ENCODE measurements at regions not wholly inside any gene's neighbourhood (a gene's known extent, or its start where the extent isn't known, plus 50 kb on each side); places are given as distances from the start of the nearest gene placed in this dataset.

DNA sequence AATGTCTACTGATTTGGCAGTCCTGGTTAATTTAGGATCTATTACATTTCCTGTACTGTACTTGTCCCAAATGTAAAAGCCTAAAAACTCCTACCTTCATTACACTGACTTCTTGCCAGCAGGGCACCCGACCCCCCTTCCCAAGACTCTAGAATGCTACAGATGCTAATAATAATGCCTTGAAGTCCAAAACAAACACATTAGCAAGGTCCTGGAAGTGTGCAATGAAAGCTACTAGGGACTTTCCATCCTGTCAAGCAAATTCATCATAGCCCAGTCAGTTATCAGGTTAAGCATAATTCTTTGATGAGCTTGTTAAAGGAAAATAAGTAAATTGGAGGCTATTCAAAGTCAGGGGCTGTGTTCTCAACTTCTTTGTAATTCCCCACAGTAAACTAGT, 115.3 kb upstream of the RBBP8 start:
- TF ChIP-seq, protein P1, sequence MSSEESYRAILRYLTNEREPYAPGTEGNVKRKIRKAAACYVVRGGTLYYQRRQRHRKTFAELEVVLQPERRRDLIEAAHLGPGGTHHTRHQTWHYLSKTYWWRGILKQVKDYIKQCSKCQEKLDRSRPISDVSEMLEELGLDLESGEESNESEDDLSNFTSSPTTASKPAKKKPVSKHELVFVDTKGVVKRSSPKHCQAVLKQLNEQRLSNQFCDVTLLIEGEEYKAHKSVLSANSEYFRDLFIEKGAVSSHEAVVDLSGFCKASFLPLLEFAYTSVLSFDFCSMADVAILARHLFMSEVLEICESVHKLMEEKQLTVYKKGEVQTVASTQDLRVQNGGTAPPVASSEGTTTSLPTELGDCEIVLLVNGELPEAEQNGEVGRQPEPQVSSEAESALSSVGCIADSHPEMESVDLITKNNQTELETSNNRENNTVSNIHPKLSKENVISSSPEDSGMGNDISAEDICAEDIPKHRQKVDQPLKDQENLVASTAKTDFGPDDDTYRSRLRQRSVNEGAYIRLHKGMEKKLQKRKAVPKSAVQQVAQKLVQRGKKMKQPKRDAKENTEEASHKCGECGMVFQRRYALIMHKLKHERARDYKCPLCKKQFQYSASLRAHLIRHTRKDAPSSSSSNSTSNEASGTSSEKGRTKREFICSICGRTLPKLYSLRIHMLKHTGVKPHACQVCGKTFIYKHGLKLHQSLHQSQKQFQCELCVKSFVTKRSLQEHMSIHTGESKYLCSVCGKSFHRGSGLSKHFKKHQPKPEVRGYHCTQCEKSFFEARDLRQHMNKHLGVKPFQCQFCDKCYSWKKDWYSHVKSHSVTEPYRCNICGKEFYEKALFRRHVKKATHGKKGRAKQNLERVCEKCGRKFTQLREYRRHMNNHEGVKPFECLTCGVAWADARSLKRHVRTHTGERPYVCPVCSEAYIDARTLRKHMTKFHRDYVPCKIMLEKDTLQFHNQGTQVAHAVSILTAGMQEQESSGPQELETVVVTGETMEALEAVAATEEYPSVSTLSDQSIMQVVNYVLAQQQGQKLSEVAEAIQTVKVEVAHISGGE (CRISPR knock-in tag; IDR thresholded peaks at IDR 0.05): no peak
- TF ChIP-seq POLR2AphosphoS5 (IDR thresholded peaks at IDR 0.05; ENCODE audit: low read length): no peak
- TF ChIP-seq, protein P2, sequence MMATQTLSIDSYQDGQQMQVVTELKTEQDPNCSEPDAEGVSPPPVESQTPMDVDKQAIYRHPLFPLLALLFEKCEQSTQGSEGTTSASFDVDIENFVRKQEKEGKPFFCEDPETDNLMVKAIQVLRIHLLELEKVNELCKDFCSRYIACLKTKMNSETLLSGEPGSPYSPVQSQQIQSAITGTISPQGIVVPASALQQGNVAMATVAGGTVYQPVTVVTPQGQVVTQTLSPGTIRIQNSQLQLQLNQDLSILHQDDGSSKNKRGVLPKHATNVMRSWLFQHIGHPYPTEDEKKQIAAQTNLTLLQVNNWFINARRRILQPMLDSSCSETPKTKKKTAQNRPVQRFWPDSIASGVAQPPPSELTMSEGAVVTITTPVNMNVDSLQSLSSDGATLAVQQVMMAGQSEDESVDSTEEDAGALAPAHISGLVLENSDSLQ (IDR thresholded peaks at IDR 0.05): 0 out of 2 replicates have a peak, but pooled peaks have one; percentile 15
- no peak for TF ChIP-seq CREM (IDR thresholded peaks at IDR 0.05; ENCODE audit: low read depth)
- no peak for TF ChIP-seq FOXM1 (IDR thresholded peaks at IDR 0.05; ENCODE audit: low read depth, low read length)
- no peak for TF ChIP-seq STAT1 (conservative IDR thresholded peaks at IDR 0.05)
- TF ChIP-seq, protein P3, sequence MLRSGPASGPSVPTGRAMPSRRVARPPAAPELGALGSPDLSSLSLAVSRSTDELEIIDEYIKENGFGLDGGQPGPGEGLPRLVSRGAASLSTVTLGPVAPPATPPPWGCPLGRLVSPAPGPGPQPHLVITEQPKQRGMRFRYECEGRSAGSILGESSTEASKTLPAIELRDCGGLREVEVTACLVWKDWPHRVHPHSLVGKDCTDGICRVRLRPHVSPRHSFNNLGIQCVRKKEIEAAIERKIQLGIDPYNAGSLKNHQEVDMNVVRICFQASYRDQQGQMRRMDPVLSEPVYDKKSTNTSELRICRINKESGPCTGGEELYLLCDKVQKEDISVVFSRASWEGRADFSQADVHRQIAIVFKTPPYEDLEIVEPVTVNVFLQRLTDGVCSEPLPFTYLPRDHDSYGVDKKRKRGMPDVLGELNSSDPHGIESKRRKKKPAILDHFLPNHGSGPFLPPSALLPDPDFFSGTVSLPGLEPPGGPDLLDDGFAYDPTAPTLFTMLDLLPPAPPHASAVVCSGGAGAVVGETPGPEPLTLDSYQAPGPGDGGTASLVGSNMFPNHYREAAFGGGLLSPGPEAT (IDR thresholded peaks at IDR 0.05; ENCODE audit: low read depth): peak; percentile 64
- no peak for TF ChIP-seq ASH2L (IDR thresholded peaks at IDR 0.05; ENCODE audit: borderline replicate concordance, low read depth)
- TF ChIP-seq RB1 (IDR thresholded peaks at IDR 0.05; ENCODE audit: borderline replicate concordance): no peak
- TF ChIP-seq TAF1 (IDR thresholded peaks at IDR 0.05; ENCODE audit: borderline replicate concordance, low read depth, low read length): no peak
- TF ChIP-seq, protein P4, sequence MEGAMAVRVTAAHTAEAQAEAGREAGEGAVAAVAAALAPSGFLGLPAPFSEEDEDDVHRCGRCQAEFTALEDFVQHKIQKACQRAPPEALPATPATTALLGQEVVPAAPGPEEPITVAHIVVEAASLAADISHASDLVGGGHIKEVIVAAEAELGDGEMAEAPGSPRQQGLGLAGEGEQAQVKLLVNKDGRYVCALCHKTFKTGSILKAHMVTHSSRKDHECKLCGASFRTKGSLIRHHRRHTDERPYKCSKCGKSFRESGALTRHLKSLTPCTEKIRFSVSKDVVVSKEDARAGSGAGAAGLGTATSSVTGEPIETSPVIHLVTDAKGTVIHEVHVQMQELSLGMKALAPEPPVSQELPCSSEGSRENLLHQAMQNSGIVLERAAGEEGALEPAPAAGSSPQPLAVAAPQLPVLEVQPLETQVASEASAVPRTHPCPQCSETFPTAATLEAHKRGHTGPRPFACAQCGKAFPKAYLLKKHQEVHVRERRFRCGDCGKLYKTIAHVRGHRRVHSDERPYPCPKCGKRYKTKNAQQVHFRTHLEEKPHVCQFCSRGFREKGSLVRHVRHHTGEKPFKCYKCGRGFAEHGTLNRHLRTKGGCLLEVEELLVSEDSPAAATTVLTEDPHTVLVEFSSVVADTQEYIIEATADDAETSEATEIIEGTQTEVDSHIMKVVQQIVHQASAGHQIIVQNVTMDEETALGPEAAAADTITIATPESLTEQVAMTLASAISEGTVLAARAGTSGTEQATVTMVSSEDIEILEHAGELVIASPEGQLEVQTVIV (IDR thresholded peaks at IDR 0.05; ENCODE audit: borderline replicate concordance, partially characterized antibody): no peak
- H2AFZ ChIP-seq (ENCODE audit: control insufficient read depth, low read depth, low read length): no peak overlapping the region
- peak; percentile 42; the same call in 2 of the 3 replicates for ATAC-seq
- no peak for DNase-seq (ENCODE audit: low read depth, low spot score)
- ChIA-PET POLR2A (no interaction called here), CTCF (interaction anchor here (0.7 to 7.3 kb wide), 7 partner anchors 16 to 541 kb away, joined by 3 to 83 read pairs (median 6); no protein-coding TSS in a partner anchor), SMC1A (ENCODE audit: uncharacterized antibody, unreplicated experiment) (interaction anchor here (0.6 to 2.5 kb wide), 15 partner anchors 10 to 687 kb away, joined by 3 to 10 read pairs (median 3); no protein-coding TSS in a partner anchor), RAD21 (ENCODE audit: unreplicated experiment) (interaction anchor here (0.7 to 7.5 kb wide), 8 partner anchors 8 to 203 kb away, joined by 3 to 38 read pairs (median 3); no protein-coding TSS in a partner anchor)
- peak; percentile 57 for FAIRE-seq
- H3K27ac ChIP-seq (ENCODE audit: control insufficient read depth, insufficient read depth): no peak overlapping the region
- no peaks in the 10 kb centered on the region for H4K20me1 ChIP-seq (ENCODE audit: control insufficient read depth, insufficient read depth)
- no TSS peak for BruUV-seq (replicated peaks)
- H3K4me2 ChIP-seq (ENCODE audit: control insufficient read depth, insufficient read depth): no peak overlapping the region
- no peaks in the 10 kb centered on the region for H3K27me3 ChIP-seq (replicated peaks in 1 of 2; ENCODE audit: control insufficient read depth in 2 of 2, insufficient read depth in 2 of 2, low read length in 1 of 2)
- intact Hi-C loops (cut with micrococcal nuclease; ENCODE audit: unreplicated experiment) (no loop called here), in situ Hi-C loops (cut with MboI) (loop anchor here (10.0 kb wide), 1 partner anchor 597 kb away; no protein-coding TSS in a partner anchor)
- H3K4me3 ChIP-seq: no peak overlapping the region
- H3K79me2 ChIP-seq (ENCODE audit: control insufficient read depth, insufficient read depth, low read length): no peaks in the 10 kb centered on the region
- 0% methylated on average over 1 of the region's 1 CpG for WGBS (ENCODE audit: insufficient coverage, insufficient replicate concordance, low lambda C conversion rate, missing lambda C conversion rate)
- H3K36me3 ChIP-seq (ENCODE audit: control insufficient read depth in 2 of 2, insufficient read depth in 2 of 2, low read length in 1 of 2): no peaks in the 10 kb centered on the region
- H3K4me1 ChIP-seq (ENCODE audit: control insufficient read depth, insufficient read depth, low read length): no peaks in the 10 kb centered on the region
- H3K9me3 ChIP-seq (replicated peaks; ENCODE audit: control insufficient read depth, insufficient read depth, low read length): no peaks in the 10 kb centered on the region; the same call in 2 of the 3 replicates
- no peak overlapping the region for H3K9ac ChIP-seq (ENCODE audit: control insufficient read depth, insufficient read depth, low read length)

Measured in GM12878 (cell line).